Myocyte (in vitro differentiated cells): ENCODE measurements at regions not wholly inside any gene's neighbourhood (a gene's known extent, or its start where the extent isn't known, plus 50 kb on each side); places are given as distances from the start of the nearest gene placed in this dataset.

Experiments used
- DNase-seq: peaks from one replicate; pipeline ENCODE4 v3.0.0-alpha.2; 2012; ENCODE audit warnings: low read depth

- DNase-seq = no peak
Measured at GRCh38 chr20:24776755-24777271, 172.3 kb upstream of the CST7 start.

DNA sequence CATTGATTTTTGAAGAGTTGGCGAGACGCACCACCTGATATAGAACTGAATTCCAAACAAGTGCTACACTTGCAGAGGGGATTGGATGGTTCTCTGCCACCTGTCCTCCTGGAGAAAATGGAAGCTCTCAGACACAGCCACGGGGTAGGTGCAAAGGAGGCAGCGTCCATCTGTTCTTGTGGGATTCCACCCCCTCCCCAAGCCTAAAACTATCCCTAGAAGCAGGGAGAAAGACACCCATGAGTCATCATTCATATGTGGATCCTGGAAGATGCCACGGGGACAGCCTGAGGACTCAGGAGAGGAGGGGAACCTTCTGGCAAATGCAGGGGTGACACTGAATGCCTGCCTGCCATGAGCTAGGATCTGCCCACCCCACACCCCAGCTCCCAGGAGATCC, 171.3 kb upstream of the CST7 start:
- DNase-seq = no peak

DNA sequence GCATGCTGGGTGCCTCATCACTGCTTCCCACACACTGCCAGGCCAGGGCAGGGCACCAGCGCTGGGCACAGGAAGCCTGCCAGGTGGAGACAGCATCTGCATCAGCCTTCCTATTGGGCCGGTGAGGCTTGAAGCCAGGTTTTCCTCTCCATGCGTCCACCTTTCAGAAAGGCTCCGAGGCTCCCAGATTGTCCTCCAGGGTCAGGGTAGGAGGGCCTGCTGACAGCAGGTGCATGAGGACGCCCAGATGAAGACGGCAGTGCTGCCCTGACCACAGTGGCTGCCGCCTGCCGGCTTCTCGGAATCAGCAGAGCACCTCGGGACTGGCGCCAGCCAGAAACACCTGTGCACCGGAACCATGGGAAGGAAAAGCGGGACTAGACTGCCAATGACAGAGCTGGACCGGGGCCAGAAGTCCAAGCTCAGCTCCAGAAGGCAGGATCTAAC, 170.5 kb upstream of the CST7 start:
- DNase-seq = no peak

DNA sequence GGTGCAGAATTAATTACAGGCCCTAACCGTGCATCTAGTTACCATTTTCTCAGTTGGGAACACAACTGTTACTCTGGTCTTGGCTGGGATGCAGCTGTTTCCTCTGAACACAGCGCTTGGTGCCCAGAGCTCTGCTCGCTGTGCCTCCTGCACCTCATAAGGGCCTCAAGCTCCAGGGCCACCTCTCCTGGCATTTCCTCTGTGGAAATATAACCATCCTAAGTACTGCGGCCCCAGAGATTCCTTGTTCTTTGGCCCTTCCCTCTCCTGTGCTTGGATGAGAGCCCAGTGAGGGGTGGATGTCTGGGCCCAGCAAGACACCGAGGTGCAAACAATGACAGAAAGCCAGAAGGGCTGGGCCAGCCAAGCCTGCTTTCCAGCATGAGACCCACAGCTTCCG, 169.9 kb upstream of the CST7 start:
- no peak for DNase-seq

- no peak for DNase-seq
Measured at GRCh38 chr20:24779946-24780345, 169.1 kb upstream of the CST7 start.

- DNase-seq = no peak
Measured at GRCh38 chr20:24780674-24781417, 168.2 kb upstream of the CST7 start.

DNA sequence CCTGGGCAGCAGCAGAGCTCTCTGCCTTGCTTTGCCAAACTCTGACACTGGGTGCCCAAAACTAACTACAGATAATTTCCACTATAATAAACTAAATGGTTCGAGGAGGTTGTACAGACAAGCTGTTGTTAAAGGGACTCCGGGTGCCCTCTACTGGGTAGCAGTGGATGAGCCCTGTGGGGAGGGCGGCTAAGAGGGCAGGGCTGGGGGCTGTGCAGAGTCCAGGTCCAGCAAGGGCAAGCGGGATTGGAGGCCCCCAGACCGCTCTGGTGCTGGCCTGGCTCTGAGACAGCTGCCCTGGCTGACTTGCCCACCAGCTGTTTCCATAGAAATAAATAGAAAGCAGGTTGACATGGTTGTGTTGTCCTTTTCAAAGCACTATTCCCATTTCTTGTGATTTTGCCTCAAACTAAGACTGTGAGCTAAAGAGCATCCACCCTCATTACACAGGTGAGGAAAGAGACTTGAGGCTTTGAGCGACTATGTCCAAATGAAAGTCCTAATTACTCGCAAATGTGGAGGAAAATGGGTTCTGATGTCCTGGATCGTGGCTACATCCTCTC, 167.6 kb upstream of the CST7 start:
- peak; percentile 40 for DNase-seq

GRCh38 chr20:24782301-24782700, 166.8 kb upstream of the CST7 start:
- DNase-seq = no peak

GRCh38 chr20:24782801-24783630, 166.1 kb upstream of the CST7 start:
- DNase-seq = no peak

GRCh38 chr20:24783631-24784492, 165.2 kb upstream of the CST7 start:
- DNase-seq = no peak

DNA sequence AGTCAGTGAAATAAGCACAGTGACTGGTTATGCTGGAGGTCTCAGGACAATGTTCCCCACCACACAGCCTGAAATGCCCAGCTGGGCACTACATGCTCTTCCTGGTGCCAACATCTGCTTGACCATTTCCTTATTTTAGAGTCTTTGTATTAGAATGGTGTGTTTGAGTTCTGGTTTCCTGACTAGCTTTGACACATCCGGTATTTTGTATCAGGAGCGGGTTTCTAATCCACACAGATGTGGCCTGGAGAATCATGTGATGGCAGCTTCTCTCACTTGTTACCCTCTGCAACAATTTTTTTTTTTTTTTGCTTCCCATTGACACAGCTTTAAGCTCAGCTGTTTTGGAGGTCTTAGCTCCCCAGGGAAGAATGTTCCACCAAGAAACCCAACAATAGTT, 164.5 kb upstream of the CST7 start:
- DNase-seq = no peak

- peak; percentile 18 for DNase-seq
Measured at GRCh38 chr20:24785141-24786110, 163.6 kb upstream of the CST7 start.

- DNase-seq = no peak
Measured at GRCh38 chr20:24786111-24786495, 163.0 kb upstream of the CST7 start.

- no peak for DNase-seq
Measured at GRCh38 chr20:24786646-24787045, 162.4 kb upstream of the CST7 start.

DNA sequence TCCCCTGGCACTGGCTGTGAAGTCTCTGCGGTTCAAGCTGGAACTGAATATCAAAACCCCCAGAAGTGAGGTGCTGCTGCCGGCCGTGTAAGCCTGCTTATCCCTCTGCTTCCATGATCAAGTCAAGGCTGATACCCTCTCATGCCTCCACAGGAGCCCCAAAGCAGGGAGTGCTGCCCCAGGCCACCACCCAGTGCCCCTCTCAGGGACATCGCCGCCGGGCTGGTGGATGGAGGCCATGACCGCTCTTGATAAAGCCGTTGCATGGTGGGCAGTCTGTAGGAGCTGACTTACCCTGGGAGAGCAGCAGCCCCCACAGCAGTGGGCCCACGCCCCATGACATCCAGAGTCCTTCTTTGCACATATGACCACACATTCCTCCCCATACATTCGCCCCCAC, 162.0 kb upstream of the CST7 start:
- no peak for DNase-seq

GRCh38 chr20:24787621-24788020, 161.4 kb upstream of the CST7 start:
- DNase-seq = no peak

GRCh38 chr20:24789877-24790276, 159.2 kb upstream of the CST7 start:
- no peak for DNase-seq

- no peak for DNase-seq
Measured at GRCh38 chr20:24790746-24791283, 158.3 kb upstream of the CST7 start.

DNA sequence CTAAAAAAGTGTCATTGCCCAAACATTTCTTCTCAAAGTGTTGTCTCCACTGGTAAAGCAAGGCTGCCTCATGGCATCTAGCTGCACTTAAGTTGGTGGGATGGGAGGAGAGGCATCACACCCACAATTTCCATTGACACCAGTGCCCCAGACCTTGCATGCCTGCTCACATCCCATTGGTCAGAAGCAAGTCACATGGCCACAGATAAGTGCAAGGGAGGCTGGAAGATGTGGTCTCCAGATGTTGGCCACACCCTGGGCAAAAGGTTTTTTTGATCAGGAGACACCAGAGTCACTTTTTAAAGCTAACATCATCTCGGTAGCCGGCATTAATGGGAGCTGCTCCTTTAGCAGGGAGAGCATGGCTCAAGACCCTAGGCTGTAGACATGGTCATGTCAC, 157.1 kb upstream of the CST7 start:
- no peak for DNase-seq
